ENCODE measurements at regions not wholly inside any gene's neighbourhood (a gene's known extent, or its start where the extent isn't known, plus 50 kb on each side); places are given as distances from the start of the nearest gene placed in this dataset.

DNA sequence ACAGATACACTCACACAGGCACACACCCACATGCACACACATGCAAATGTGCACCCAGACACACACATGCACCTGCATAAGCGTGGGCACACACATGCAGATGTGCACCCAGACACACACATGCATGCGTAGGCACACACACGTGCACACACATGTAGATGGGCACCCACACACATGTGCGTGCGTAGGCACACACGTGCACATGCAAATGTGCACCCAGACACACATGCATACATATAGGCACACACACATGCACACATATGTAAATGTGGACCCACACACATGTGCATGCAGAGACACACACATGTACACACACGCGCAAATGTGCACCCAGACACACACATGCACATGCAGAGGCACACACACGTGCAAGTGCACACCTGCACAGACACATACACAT is 60.3 kb downstream of the MRM1 start:
- DNase-seq (ENCODE audit: low read depth, low spot score) (no peak), ATAC-seq (no peak)
- H4K20me1 ChIP-seq (ENCODE audit: insufficient read depth), result no peaks in the 10 kb centered on the region
- no peak overlapping the region for H3K4me2 ChIP-seq (ENCODE audit: low read length)
- no peak overlapping the region for H3K4me3 ChIP-seq (replicated peaks in 1 of 2; ENCODE audit: low read depth in 1 of 2, low read length in 2 of 2)
- H3K36me3 ChIP-seq (ENCODE audit: control insufficient read depth in 1 of 2, insufficient read depth in 2 of 2, low read length in 2 of 2), result no peaks in the 10 kb centered on the region
- TF ChIP-seq RAD21 (IDR thresholded peaks at IDR 0.05; ENCODE audit: low read depth) (no peak), ZNF274 (IDR thresholded peaks at IDR 0.05; ENCODE audit: low read depth, low read length) (no peak), ZFX (IDR thresholded peaks at IDR 0.05) (no peak), SRF (IDR thresholded peaks at IDR 0.05; ENCODE audit: low read depth) (no peak), CBX3 (IDR thresholded peaks at IDR 0.05; ENCODE audit: low read depth) (no peak), SIN3A (IDR thresholded peaks at IDR 0.05; ENCODE audit: low read depth) (no peak), ATF3 (IDR thresholded peaks at IDR 0.05) (no peak), CEBPB (IDR thresholded peaks at IDR 0.05; ENCODE audit: low read depth) (no peak), MAX (IDR thresholded peaks at IDR 0.05) (no peak), CTCF (IDR thresholded peaks at IDR 0.05 in 2 of 3, conservative IDR thresholded peaks at IDR 0.05 in 1 of 3; ENCODE audit: borderline replicate concordance in 1 of 3, insufficient read depth in 1 of 3, low read depth in 2 of 3, low read length in 2 of 3) (no peak), EZH2 (IDR thresholded peaks at IDR 0.05) (no peak), ELF1 (IDR thresholded peaks at IDR 0.05; ENCODE audit: borderline replicate concordance, low read depth) (no peak), YY1 (IDR thresholded peaks at IDR 0.05; ENCODE audit: extremely low read depth, insufficient replicate concordance, low read depth, low read length) (no peak), JUND (IDR thresholded peaks at IDR 0.05) (no peak)
- TF ChIP-seq, protein P1, sequence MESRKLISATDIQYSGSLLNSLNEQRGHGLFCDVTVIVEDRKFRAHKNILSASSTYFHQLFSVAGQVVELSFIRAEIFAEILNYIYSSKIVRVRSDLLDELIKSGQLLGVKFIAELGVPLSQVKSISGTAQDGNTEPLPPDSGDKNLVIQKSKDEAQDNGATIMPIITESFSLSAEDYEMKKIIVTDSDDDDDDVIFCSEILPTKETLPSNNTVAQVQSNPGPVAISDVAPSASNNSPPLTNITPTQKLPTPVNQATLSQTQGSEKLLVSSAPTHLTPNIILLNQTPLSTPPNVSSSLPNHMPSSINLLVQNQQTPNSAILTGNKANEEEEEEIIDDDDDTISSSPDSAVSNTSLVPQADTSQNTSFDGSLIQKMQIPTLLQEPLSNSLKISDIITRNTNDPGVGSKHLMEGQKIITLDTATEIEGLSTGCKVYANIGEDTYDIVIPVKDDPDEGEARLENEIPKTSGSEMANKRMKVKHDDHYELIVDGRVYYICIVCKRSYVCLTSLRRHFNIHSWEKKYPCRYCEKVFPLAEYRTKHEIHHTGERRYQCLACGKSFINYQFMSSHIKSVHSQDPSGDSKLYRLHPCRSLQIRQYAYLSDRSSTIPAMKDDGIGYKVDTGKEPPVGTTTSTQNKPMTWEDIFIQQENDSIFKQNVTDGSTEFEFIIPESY (IDR thresholded peaks at IDR 0.05; ENCODE audit: extremely low read depth, insufficient replicate concordance, low read length), result no peak
- TF ChIP-seq, protein P2, sequence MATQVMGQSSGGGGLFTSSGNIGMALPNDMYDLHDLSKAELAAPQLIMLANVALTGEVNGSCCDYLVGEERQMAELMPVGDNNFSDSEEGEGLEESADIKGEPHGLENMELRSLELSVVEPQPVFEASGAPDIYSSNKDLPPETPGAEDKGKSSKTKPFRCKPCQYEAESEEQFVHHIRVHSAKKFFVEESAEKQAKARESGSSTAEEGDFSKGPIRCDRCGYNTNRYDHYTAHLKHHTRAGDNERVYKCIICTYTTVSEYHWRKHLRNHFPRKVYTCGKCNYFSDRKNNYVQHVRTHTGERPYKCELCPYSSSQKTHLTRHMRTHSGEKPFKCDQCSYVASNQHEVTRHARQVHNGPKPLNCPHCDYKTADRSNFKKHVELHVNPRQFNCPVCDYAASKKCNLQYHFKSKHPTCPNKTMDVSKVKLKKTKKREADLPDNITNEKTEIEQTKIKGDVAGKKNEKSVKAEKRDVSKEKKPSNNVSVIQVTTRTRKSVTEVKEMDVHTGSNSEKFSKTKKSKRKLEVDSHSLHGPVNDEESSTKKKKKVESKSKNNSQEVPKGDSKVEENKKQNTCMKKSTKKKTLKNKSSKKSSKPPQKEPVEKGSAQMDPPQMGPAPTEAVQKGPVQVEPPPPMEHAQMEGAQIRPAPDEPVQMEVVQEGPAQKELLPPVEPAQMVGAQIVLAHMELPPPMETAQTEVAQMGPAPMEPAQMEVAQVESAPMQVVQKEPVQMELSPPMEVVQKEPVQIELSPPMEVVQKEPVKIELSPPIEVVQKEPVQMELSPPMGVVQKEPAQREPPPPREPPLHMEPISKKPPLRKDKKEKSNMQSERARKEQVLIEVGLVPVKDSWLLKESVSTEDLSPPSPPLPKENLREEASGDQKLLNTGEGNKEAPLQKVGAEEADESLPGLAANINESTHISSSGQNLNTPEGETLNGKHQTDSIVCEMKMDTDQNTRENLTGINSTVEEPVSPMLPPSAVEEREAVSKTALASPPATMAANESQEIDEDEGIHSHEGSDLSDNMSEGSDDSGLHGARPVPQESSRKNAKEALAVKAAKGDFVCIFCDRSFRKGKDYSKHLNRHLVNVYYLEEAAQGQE (IDR thresholded peaks at IDR 0.05; ENCODE audit: low read depth), result no peak
- intact Hi-C loops (cut with micrococcal nuclease), result no loop called here
- ChIA-PET RAD21 (ENCODE audit: low non-redundant PET in 1 of 2, low total read pairs in 2 of 2, uncharacterized antibody in 2 of 2, unreplicated experiment in 2 of 2) (no interaction called here), POLR2A (no interaction called here), CTCF (no interaction called here)
- peaks cover 0 to 9% of the 10 kb centered on the region in 2 experiments; a peak in 1 of 4 replicates for H3K4me1 ChIP-seq (ENCODE audit: control insufficient read depth in 1 of 2, insufficient read depth in 2 of 2, low read length in 2 of 2)
- no peaks in the 10 kb centered on the region for H3K9me2 ChIP-seq (ENCODE audit: insufficient read depth)
- no peak overlapping the region for H3K27ac ChIP-seq (ENCODE audit: low read depth, low read length)
- H3K79me2 ChIP-seq (ENCODE audit: insufficient read depth, low read length), result no peaks in the 10 kb centered on the region
- no TSS peak for BruUV-seq (replicated peaks)
- no peaks in the 10 kb centered on the region for H3K9me3 ChIP-seq (ENCODE audit: control insufficient read depth in 1 of 2, insufficient read depth in 1 of 2, low read depth in 1 of 2, low read length in 2 of 2)
- no peak overlapping the region for H2AFZ ChIP-seq (ENCODE audit: low read depth, low read length, poor library complexity, severe bottlenecking)
- H3K27me3 ChIP-seq (ENCODE audit: insufficient read depth, low read length), result 0 out of 2 replicates have a peak, but pooled peaks cover 3% of the 10 kb centered on the region
- no peak overlapping the region for H3K9ac ChIP-seq (ENCODE audit: low read length)
